Mesendoderm (in vitro differentiated cells): ENCODE measurements at regions not wholly inside any gene's neighbourhood (a gene's known extent, or its start where the extent isn't known, plus 50 kb on each side); places are given as distances from the start of the nearest gene placed in this dataset.

Experiments
- DNase-seq: peaks from one replicate; pipeline ENCODE4 v3.0.0; 2013
- H2AK5ac ChIP-seq: 2 replicates; pipeline ENCODE4 v1.6.1; 2013; ENCODE audit warnings: low read length, inconsistent platforms
- H2BK120ac ChIP-seq: 2 replicates; pipeline ENCODE4 v1.6.1; 2013; ENCODE audit warnings: low read depth, mild to moderate bottlenecking, low read length, moderate library complexity, mixed read lengths
- H2BK15ac ChIP-seq: replicated peaks from 2 replicates; pipeline ENCODE4 v1.6.1; 2013; ENCODE audit warnings: low read depth, mild to moderate bottlenecking, moderate library complexity
- H2BK5ac ChIP-seq: 2 replicates; pipeline ENCODE4 v1.6.1; 2013; ENCODE audit warnings: low read length, inconsistent platforms
- H3K18ac ChIP-seq: 2 replicates; pipeline ENCODE4 v1.6.1; 2013; ENCODE audit warnings: mild to moderate bottlenecking, low read length, mixed read lengths
- H3K23ac ChIP-seq: one replicate; pipeline ENCODE4 v1.6.1; 2013; ENCODE audit warnings: low read length
- H3K27ac ChIP-seq: 2 replicates; pipeline ENCODE4 v1.5.1; 2013; ENCODE audit warnings: low read depth, mild to moderate bottlenecking, inconsistent platforms, low read length, moderate library complexity
- H3K27me3 ChIP-seq: 2 replicates; pipeline ENCODE4 v1.6.1; 2013; ENCODE audit warnings: low read length, control low read depth, mild to moderate bottlenecking, inconsistent platforms; ENCODE audit not compliant: insufficient read depth, poor library complexity
- H3K36me3 ChIP-seq: 2 replicates; pipeline ENCODE4 v1.6.1; 2013; ENCODE audit warnings: low read length, inconsistent platforms; ENCODE audit not compliant: control insufficient read depth, insufficient read depth
- H3K4ac ChIP-seq: one replicate; pipeline ENCODE4 v1.6.1; 2013; ENCODE audit warnings: low read depth, mild to moderate bottlenecking, low read length, moderate library complexity
- H3K4me1 ChIP-seq: 2 replicates; pipeline ENCODE4 v1.6.1; 2013; ENCODE audit warnings: low read depth, low read length, inconsistent platforms; ENCODE audit not compliant: control insufficient read depth
- H3K4me2 ChIP-seq: 2 replicates; pipeline ENCODE4 v1.6.1; 2013; ENCODE audit warnings: low read length
- H3K4me3 ChIP-seq: 2 replicates; pipeline ENCODE4 v1.5.1; 2013; ENCODE audit warnings: mild to moderate bottlenecking, low read length
- H3K56ac ChIP-seq: one replicate; pipeline ENCODE4 v1.6.1; 2013; ENCODE audit warnings: low read length
- H3K79me1 ChIP-seq: 2 replicates; pipeline ENCODE4 v1.6.1; 2013; ENCODE audit warnings: low read length, inconsistent platforms
- H3K79me2 ChIP-seq: 2 replicates; pipeline ENCODE4 v1.6.1; 2013; ENCODE audit warnings: mild to moderate bottlenecking, low read length; ENCODE audit not compliant: control insufficient read depth, insufficient read depth
- H3K9ac ChIP-seq: 2 replicates; pipeline ENCODE4 v1.6.1; 2013; ENCODE audit warnings: low read length, inconsistent platforms
- H4K5ac ChIP-seq: one replicate; pipeline ENCODE4 v1.6.1; 2013; ENCODE audit warnings: low read length
- H4K8ac ChIP-seq: one replicate; pipeline ENCODE4 v1.6.1; 2013; ENCODE audit warnings: low read depth, mild to moderate bottlenecking, control low read depth, low read length, moderate library complexity
- WGBS: extraction: QIAGEN DNeasy Blood & Tissue Kit; methylation state at CpG from one replicate; pipeline ENCODE4 v1.1.7; 2013; ENCODE audit warnings: low lambda C conversion rate, missing lambda C conversion rate; ENCODE audit not compliant: insufficient coverage; ENCODE audit errors: extremely low coverage; 5-methylcytosine and 5-hydroxymethylcytosine counted together

- H2BK5ac ChIP-seq, result no peak overlapping the region
- no peak for DNase-seq
- H3K27ac ChIP-seq, result no peak overlapping the region
- H2BK15ac ChIP-seq, result no peak overlapping the region
- WGBS, result no CpG with 5 or more reads among the region's 2 CpGs
- H3K79me1 ChIP-seq, result no peaks in the 10 kb centered on the region
- no peak overlapping the region for H4K8ac ChIP-seq
- H3K56ac ChIP-seq, result no peak overlapping the region
- no peaks in the 10 kb centered on the region for H3K79me2 ChIP-seq
- H3K27me3 ChIP-seq, result no peaks in the 10 kb centered on the region
- no peaks in the 10 kb centered on the region for H3K36me3 ChIP-seq
- H3K4me2 ChIP-seq, result no peak overlapping the region
- no peak overlapping the region for H3K18ac ChIP-seq
- no peak overlapping the region for H3K4ac ChIP-seq
- H3K4me3 ChIP-seq, result no peak overlapping the region
- no peak overlapping the region for H2AK5ac ChIP-seq
- H2BK120ac ChIP-seq, result no peak overlapping the region
- H3K9ac ChIP-seq, result no peak overlapping the region
- H4K5ac ChIP-seq, result no peak overlapping the region
- no peaks in the 10 kb centered on the region for H3K4me1 ChIP-seq
- H3K23ac ChIP-seq, result no peak overlapping the region
Observed at GRCh38 chr4:137015426-137016409, 516.6 kb downstream of the PCDH18 start.

- no peaks in the 10 kb centered on the region for H3K79me1 ChIP-seq
- H3K9ac ChIP-seq, result no peak overlapping the region
- no peak overlapping the region for H4K5ac ChIP-seq
- H2BK120ac ChIP-seq, result no peak overlapping the region
- no peaks in the 10 kb centered on the region for H3K27me3 ChIP-seq
- H3K4ac ChIP-seq, result no peak overlapping the region
- H3K56ac ChIP-seq, result no peak overlapping the region
- H3K36me3 ChIP-seq, result no peaks in the 10 kb centered on the region
- WGBS, result no CpG with 5 or more reads among the region's 2 CpGs
- H2AK5ac ChIP-seq, result no peak overlapping the region
- DNase-seq, result no peak
- H3K23ac ChIP-seq, result no peak overlapping the region
- H3K79me2 ChIP-seq, result no peaks in the 10 kb centered on the region
- H2BK5ac ChIP-seq, result no peak overlapping the region
- no peak overlapping the region for H3K27ac ChIP-seq
- no peaks in the 10 kb centered on the region for H3K4me1 ChIP-seq
- no peak overlapping the region for H3K4me2 ChIP-seq
- no peak overlapping the region for H4K8ac ChIP-seq
- H3K18ac ChIP-seq, result no peak overlapping the region
- no peak overlapping the region for H3K4me3 ChIP-seq
- H2BK15ac ChIP-seq, result no peak overlapping the region
Observed at GRCh38 chr4:137000432-137000831, 531.9 kb downstream of the PCDH18 start.

- no peaks in the 10 kb centered on the region for H3K4me1 ChIP-seq
- no peak overlapping the region for H3K27ac ChIP-seq
- peak; percentile 11 for DNase-seq
- H3K18ac ChIP-seq, result no peak overlapping the region
- H3K27me3 ChIP-seq, result no peaks in the 10 kb centered on the region
- no peak overlapping the region for H2BK15ac ChIP-seq
- no peak overlapping the region for H2BK120ac ChIP-seq
- H3K4me2 ChIP-seq, result no peak overlapping the region
- no peak overlapping the region for H3K4ac ChIP-seq
- no peaks in the 10 kb centered on the region for H3K36me3 ChIP-seq
- H3K4me3 ChIP-seq, result no peak overlapping the region
- no CpG with 5 or more reads among the region's 3 CpGs for WGBS
- no peak overlapping the region for H3K56ac ChIP-seq
- no peak overlapping the region for H3K23ac ChIP-seq
- no peak overlapping the region for H4K8ac ChIP-seq
- H2BK5ac ChIP-seq, result no peak overlapping the region
- no peak overlapping the region for H2AK5ac ChIP-seq
- H3K79me2 ChIP-seq, result no peaks in the 10 kb centered on the region
- no peak overlapping the region for H4K5ac ChIP-seq
- H3K79me1 ChIP-seq, result no peaks in the 10 kb centered on the region
- no peak overlapping the region for H3K9ac ChIP-seq
Observed at GRCh38 chr4:136992032-136992431, 540.3 kb downstream of the PCDH18 start.

- no peak overlapping the region for H2BK5ac ChIP-seq
- no peak overlapping the region for H3K18ac ChIP-seq
- no peak overlapping the region for H4K8ac ChIP-seq
- no peak overlapping the region for H3K27ac ChIP-seq
- no peaks in the 10 kb centered on the region for H3K79me1 ChIP-seq
- H3K4me1 ChIP-seq, result no peaks in the 10 kb centered on the region
- no peak overlapping the region for H2AK5ac ChIP-seq
- H3K79me2 ChIP-seq, result no peaks in the 10 kb centered on the region
- H2BK15ac ChIP-seq, result no peak overlapping the region
- H3K23ac ChIP-seq, result no peak overlapping the region
- no peak overlapping the region for H4K5ac ChIP-seq
- H3K9ac ChIP-seq, result no peak overlapping the region
- no peak overlapping the region for H3K4me2 ChIP-seq
- DNase-seq, result no peak
- H3K4me3 ChIP-seq, result no peak overlapping the region
- WGBS, result no CpG with 5 or more reads among the region's 1 CpG
- H2BK120ac ChIP-seq, result no peak overlapping the region
- H3K56ac ChIP-seq, result no peak overlapping the region
- H3K36me3 ChIP-seq, result no peaks in the 10 kb centered on the region
- no peaks in the 10 kb centered on the region for H3K27me3 ChIP-seq
- no peak overlapping the region for H3K4ac ChIP-seq
Observed at GRCh38 chr4:136985683-136986082, 546.6 kb downstream of the PCDH18 start.

GRCh38 chr4:136967069-136967468, 565.2 kb downstream of the PCDH18 start:
- Histone ChIP-seq H3K23ac (no peak overlapping the region), H3K56ac (no peak overlapping the region), H3K4me2 (no peak overlapping the region), H2BK5ac (no peak overlapping the region), H4K8ac (no peak overlapping the region), H3K4me1 (no peaks in the 10 kb centered on the region), H3K18ac (no peak overlapping the region), H2BK120ac (no peak overlapping the region), H2AK5ac (no peak overlapping the region), H3K36me3 (no peaks in the 10 kb centered on the region), H3K4ac (no peak overlapping the region), H4K5ac (no peak overlapping the region), H3K79me1 (no peaks in the 10 kb centered on the region), H3K79me2 (no peaks in the 10 kb centered on the region), H3K4me3 (no peak overlapping the region), H3K27ac (no peak overlapping the region), H3K27me3 (no peaks in the 10 kb centered on the region), H3K9ac (no peak overlapping the region), H2BK15ac (no peak overlapping the region)
- DNase-seq, result no peak
- WGBS, result no CpG with 5 or more reads among the region's 4 CpGs
